Liver (tissue), 3 donors: ENCODE measurements at regions not wholly inside any gene's neighbourhood (a gene's known extent, or its start where the extent isn't known, plus 50 kb on each side); places are given as distances from the start of the nearest gene placed in this dataset.

Experiments used
- JUND ChIP-seq, 2 donors: IDR thresholded peaks; 2 replicates each; pipeline ENCODE4 v1.6.1; 2016; ENCODE audit warnings: antibody characterized with exemption in 2 of 2
- RAD21 ChIP-seq, 2 donors: IDR thresholded peaks; 2 replicates each; pipeline ENCODE4 v1.6.1; 2016; ENCODE audit warnings: antibody characterized with exemption in 2 of 2, mild to moderate bottlenecking in 2 of 2
- RXRA ChIP-seq, 2 donors: IDR thresholded peaks; 2 replicates each; pipeline ENCODE4 v1.6.1; 2017 to 2018; ENCODE audit warnings: antibody characterized with exemption in 2 of 2, mild to moderate bottlenecking in 1 of 2
- TAF1 ChIP-seq: conservative IDR thresholded peaks from 2 replicates; pipeline ENCODE4 v1.6.1; 2016; ENCODE audit warnings: antibody characterized with exemption, mild to moderate bottlenecking
- YY1 ChIP-seq: IDR thresholded peaks from 2 replicates; pipeline ENCODE4 v1.6.1; 2016; ENCODE audit warnings: antibody characterized with exemption, mild to moderate bottlenecking
- TF ChIP-seq, protein P1 (sequence below): fragments of 150-350 bp; IDR thresholded peaks from 2 replicates; pipeline ENCODE4 v1.5.1; 2017; ENCODE audit warnings: improper control_type of control experiment, low read depth, low read length; ENCODE audit not compliant: missing input control
- TF ChIP-seq, protein P2 (sequence below): IDR thresholded peaks from 2 replicates; pipeline ENCODE4 v1.6.1; 2016; ENCODE audit warnings: antibody characterized with exemption
- TF ChIP-seq, protein P3 (sequence below): IDR thresholded peaks from 2 replicates; pipeline ENCODE4 v1.6.1; 2016; ENCODE audit warnings: antibody characterized with exemption, mild to moderate bottlenecking
- donor health status: healthy.
- donor health status: healthy.

DNA sequence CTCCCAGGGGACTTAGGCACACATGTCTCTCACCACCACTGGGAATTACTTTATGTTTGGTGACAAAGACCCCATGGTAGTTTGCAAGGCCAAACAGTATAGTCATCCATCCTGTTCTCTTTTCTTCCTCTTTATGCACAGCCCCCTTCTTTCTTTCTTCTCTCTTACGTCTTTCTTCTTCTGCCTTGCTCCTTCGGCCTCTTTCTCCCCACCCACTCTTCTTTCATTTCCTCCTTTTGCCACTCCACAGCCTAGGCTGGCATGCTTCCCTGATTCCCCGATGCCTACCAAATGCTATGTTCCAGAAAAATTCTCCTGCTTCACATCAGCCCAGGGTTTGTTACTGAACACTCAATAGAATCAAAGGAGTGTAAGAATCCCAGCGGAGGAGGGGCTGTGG lies 62.4 kb upstream of the MKLN1 start:
- TF ChIP-seq, protein P1, sequence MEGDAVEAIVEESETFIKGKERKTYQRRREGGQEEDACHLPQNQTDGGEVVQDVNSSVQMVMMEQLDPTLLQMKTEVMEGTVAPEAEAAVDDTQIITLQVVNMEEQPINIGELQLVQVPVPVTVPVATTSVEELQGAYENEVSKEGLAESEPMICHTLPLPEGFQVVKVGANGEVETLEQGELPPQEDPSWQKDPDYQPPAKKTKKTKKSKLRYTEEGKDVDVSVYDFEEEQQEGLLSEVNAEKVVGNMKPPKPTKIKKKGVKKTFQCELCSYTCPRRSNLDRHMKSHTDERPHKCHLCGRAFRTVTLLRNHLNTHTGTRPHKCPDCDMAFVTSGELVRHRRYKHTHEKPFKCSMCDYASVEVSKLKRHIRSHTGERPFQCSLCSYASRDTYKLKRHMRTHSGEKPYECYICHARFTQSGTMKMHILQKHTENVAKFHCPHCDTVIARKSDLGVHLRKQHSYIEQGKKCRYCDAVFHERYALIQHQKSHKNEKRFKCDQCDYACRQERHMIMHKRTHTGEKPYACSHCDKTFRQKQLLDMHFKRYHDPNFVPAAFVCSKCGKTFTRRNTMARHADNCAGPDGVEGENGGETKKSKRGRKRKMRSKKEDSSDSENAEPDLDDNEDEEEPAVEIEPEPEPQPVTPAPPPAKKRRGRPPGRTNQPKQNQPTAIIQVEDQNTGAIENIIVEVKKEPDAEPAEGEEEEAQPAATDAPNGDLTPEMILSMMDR: no peak
- TF ChIP-seq RAD21 (IDR thresholded peaks at IDR 0.05) (no peak), JUND (IDR thresholded peaks at IDR 0.05) (no peak), YY1 (no peak), RXRA (IDR thresholded peaks at IDR 0.05) (no peak), TAF1 (no peak)
- TF ChIP-seq, protein P2, sequence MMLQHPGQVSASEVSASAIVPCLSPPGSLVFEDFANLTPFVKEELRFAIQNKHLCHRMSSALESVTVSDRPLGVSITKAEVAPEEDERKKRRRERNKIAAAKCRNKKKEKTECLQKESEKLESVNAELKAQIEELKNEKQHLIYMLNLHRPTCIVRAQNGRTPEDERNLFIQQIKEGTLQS: no peak
- TF ChIP-seq, protein P3, sequence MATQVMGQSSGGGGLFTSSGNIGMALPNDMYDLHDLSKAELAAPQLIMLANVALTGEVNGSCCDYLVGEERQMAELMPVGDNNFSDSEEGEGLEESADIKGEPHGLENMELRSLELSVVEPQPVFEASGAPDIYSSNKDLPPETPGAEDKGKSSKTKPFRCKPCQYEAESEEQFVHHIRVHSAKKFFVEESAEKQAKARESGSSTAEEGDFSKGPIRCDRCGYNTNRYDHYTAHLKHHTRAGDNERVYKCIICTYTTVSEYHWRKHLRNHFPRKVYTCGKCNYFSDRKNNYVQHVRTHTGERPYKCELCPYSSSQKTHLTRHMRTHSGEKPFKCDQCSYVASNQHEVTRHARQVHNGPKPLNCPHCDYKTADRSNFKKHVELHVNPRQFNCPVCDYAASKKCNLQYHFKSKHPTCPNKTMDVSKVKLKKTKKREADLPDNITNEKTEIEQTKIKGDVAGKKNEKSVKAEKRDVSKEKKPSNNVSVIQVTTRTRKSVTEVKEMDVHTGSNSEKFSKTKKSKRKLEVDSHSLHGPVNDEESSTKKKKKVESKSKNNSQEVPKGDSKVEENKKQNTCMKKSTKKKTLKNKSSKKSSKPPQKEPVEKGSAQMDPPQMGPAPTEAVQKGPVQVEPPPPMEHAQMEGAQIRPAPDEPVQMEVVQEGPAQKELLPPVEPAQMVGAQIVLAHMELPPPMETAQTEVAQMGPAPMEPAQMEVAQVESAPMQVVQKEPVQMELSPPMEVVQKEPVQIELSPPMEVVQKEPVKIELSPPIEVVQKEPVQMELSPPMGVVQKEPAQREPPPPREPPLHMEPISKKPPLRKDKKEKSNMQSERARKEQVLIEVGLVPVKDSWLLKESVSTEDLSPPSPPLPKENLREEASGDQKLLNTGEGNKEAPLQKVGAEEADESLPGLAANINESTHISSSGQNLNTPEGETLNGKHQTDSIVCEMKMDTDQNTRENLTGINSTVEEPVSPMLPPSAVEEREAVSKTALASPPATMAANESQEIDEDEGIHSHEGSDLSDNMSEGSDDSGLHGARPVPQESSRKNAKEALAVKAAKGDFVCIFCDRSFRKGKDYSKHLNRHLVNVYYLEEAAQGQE: no peak
